ENCODE measurements at regions not wholly inside any gene's neighbourhood (a gene's known extent, or its start where the extent isn't known, plus 50 kb on each side); places are given as distances from the start of the nearest gene placed in this dataset.

DNA sequence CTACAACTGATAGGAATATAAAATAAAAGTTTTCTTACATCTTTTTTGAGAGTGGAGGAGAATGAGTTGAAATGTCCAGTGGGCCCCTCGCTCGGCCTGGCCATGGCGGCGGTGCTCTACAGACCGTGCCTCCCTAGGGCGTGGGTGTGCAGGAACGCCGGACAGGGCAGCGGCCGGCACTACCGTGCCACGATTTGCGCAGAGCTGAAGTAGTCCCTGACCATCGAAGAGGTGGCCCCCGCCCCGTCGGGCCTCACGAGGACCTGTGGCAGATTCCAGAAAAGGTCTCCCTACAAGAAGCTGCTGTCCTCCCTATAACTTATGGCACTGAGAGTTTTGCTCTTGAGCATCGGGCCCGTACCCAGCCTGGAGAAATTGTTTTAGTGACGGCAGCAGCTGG, 228.9 kb upstream of the ARHGAP24 start:
- TF ChIP-seq CTCF (IDR thresholded peaks at IDR 0.05): no peak
- no peak for TF ChIP-seq POLR2A (IDR thresholded peaks at IDR 0.05)
